NCI-H748 treated with DMSO at 0.1 percent for 48 hours (cell line): ENCODE measurements at regions not wholly inside any gene's neighbourhood (a gene's known extent, or its start where the extent isn't known, plus 50 kb on each side); places are given as distances from the start of the nearest gene placed in this dataset.
A peak's percentile ranks its signal among the peaks of the same experiment; 100 is the strongest.

Source experiments
- DNase-seq: peaks from one replicate; lab custom pipeline; 2025; lab: John Stamatoyannopoulos, UW

DNA sequence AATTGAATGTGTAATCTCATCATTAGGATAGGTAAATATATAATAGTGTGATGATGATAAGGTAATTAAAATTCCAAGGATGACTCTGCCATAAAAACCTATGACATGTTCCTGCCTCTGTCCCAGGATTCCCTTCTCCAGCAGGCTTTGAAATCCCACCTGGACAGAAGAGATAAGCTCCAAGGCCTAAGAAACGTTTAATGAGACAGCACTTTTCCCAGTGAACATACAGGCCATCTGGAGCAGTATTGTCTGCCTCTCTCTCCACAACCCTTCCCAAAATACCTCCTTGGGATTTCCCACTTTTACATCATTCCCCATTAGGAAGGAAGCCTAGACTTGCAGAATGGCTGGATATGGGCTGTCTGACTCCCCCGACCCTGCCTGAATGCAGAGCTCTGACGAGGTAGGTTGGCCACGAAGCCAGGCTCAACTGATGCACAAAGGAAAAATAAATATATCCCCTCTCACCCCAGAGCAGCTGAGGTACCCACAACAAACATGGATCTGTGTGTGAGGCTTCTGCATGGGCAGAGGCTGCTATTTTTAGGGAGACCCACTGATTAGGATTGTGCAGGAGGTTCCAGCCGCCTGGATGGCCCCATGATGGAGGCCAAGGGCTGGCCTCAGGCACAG, 71.0 kb downstream of the TMPRSS5 start:
- no peak for DNase-seq

DNA sequence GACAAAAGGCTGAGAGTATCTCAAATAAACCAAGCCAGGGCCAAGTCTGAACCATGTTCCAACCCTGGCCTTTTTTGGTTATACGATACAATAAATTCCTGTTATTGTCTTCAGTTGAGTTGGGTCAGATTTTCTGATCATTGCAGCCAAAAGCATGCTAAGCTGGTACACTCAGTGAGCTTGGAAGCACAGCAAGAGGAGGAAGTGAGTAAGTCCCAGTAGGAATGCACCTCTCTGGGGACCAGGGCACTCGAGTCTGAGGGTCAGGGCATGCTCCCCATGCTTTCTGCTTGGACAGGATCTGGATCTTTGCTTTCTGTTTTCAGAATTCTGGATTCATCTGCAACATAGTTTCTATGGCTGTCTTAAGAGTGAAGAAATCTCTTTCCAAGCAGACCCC, 73.1 kb downstream of the TMPRSS5 start:
- DNase-seq = no peak

DNA sequence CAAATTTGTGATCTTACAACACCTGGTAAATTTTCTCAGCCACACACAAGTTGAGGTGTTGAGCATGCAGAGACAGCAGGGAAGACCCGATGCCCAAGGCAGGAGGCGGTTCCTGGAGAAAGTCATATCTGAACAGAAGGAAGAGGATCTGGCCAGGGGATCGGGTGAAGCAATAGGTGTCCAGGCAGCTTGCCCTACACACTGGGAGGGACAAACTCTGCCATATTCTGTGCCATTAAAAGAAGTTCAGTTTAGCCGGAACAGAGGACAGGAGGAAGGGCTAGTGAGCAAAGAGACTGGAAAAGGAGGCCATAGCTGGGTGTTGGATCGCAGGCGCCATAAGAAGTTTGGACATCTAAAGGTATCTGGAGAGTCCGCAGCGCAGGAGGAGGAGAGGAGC, 76.5 kb downstream of the TMPRSS5 start:
- DNase-seq = no peak

DNA sequence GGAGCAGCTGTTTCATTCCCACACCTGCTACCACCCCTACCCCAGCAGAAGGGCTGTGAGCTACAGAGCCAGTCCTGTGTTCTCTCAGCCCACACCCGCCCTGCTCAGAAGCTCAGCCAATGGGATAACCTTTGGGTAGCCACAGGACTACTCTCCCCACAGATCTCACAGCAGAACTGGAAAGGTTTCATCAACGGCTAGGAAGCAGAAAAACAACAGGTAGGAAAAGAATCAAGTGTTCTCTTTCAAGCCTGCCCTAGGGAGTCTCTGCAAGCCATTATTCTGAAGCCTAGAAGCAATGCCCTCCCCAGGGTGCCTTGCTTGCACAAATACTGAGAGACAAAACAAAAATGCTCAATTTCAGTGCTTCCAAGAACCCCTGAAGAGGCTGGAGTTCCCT, 77.2 kb downstream of the TMPRSS5 start:
- peak; percentile 62 for DNase-seq

DNA sequence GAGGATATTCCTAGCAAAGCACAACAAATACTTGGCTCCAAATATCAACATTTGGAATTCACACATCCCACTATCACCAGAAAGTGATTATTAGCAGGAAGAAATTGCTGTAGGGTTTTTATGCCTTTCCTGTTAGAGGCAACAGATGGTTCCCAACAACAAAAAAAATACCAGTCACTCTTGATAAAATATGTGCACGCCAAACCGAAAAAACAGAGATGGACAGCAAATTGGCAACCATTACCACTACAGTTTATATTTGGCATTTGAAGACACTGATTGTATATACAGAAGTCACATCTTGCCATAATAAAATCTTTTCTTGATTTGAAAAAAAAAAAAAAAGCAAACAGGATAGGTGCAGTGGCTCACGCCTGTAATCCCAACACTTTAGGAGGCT, 78.2 kb downstream of the TMPRSS5 start:
- no peak for DNase-seq

DNA sequence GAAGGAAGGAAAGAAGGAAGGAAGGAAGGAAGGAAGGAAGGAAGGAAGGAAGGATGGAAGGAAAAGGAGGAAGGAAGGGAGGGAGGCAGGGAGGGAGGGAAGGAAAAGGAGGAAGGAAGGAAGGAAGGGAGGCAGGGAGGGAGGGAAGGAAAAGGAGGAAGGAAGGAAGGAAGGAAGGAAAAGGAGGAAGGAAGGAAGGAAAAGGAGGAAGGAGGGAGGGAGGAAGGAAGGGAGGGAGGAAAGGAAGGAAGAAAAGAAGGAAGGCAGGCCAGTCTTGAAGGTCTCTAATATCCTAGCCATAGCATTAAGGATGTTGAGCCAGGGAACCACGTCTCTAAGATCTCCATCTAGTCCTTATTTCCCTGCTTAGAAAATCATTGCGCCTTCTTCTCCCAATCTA, 78.8 kb downstream of the TMPRSS5 start:
- no peak for DNase-seq

DNA sequence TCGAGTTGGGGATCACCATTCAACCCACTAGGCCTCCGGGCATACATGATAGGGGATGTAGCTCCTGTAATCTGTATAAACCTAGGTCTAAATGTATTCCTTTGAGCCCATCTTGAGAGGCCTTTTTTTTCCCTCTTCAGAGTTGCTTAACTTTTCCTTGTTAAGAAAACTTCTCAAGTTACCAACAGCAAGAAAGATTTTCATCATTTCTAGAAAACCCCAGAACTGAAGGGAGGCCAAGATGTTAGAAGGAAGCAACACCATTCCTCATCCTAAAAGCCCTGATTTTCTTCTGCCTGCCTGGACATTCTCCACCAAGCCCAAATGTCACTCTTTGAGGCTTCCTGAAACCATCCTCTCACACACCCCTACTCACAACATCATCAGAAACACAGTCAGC, 79.4 kb downstream of the TMPRSS5 start:
- DNase-seq = no peak

DNA sequence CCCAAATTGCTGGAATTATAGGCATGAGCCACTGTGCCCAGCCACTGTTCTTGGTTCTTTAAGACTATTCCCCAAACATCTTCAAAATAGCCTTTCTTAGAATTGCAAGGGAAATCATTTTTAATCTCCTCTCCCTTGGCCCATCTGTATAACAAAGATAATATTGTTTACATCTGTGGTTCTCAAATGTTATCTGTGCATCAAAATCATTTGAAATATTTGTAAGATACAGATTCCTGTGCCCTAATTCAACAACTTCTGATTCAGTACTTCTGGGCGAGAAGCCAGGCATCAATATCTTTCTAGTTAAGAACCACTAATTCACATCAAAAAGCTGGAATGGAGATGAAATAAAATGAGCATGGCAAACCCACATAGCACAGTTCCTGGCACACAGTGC, 83.0 kb downstream of the TMPRSS5 start:
- DNase-seq = no peak

DNA sequence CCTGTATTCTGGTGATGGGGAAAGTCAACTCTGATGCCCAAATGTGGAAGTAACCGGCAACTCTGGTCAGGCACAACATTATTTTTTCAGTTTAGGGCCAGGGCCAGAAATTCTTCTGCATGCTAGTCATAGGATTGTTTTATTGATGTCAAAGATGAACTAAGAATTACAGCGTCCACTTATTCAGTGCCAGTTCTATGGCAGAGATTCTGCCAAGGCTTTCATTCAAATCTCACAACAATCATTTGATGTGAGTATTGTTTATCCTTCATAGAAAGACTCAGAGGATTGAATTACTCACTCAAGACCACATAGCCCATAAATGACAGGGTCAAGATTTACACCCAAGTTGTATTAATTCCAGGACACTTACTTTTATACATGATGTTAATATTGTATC, 87.7 kb downstream of the TMPRSS5 start:
- DNase-seq = no peak

DNA sequence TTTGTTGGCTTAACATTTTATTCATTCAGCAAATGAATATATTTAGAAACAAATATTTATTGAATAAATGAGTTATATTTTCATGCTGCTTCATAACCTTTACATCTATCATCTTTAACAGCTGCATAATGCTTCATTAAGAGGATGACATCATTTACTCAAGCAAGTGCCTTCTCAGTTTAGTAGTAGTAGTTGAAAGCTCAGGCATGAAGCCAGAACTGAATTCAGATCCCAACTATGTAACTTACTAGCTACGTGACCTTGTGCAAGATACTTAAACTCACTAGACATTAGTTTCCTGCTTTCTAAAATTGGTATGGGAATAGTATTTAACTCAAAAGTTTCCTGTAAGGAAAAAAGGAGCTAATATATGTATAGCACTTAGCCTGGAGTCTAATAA, 90.3 kb downstream of the TMPRSS5 start:
- DNase-seq = no peak

DNA sequence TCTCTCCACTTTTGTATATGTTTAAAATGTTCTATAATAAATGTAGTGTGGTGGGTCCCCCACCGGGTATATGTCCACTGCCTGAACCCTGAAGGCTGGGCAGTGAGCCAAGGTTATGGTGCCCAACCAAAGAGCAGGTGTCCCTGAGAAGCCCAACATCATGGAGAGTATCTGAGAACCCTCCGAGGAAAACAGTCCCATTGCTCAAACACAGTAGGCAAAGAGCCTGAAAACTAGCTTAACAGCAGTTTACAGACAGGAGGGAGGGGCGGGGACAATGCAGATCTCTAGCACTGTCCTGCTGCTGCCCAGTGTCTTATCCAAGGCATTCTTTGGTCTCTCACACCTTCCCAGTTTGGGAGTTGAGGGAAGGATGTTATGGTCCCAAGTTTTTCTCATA, 91.0 kb downstream of the TMPRSS5 start:
- DNase-seq = peak; percentile 52

DNA sequence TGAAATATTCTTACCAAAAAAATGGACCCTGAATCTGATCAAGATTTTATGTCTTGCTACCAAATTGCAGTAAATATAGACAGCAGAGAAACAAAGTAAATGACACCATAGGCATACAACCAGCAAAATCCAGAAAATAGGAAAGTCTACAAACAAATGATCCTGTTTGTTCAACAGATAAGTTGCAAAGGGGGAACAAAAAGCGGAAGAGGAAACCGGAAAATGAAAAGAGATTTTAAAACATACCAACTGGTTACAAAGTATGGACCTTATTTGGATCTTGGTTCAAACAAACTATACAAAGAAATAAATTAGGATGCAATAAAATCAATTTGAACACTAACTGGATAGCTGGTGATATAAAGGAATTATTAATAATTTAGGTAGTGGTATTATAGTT, 92.0 kb downstream of the TMPRSS5 start:
- no peak for DNase-seq

DNA sequence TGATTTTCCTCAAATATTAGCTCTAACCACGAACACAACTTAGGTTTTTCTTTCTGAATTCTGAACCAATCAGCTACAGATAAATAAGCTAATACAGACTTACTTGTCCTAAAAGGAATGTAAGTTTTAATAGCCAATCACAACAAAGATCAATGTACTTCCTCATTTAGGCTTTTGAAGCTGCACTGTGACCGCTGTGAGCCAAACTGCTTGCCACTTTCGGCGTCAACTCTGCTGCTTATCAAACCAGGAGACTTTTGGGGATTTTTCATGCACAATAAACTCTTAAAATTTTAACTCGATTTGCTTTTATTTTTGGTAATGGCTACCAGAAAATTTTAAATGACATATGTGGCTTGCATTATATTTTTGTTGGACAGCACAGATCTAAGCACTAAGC, 92.5 kb downstream of the TMPRSS5 start:
- no peak for DNase-seq

DNA sequence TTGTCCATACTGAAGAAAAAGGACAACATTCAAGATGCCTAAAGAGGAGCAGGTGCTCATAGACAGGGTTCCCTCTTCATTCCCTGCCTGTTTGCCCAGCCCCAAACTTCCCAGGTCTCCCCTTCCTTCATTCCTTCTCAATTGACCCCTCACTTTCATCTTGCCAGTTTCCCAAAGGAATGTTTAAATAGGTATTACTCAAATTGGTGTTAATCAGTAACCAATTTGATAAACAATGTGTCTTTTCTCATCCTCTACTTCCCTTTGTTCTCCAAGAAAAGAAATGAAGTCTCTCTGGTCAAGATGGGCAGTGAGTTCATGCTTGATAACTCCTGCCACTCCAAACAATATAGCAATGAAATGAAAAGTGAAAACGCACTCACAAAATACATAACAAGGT, 101.9 kb downstream of the TMPRSS5 start:
- DNase-seq = no peak

DNA sequence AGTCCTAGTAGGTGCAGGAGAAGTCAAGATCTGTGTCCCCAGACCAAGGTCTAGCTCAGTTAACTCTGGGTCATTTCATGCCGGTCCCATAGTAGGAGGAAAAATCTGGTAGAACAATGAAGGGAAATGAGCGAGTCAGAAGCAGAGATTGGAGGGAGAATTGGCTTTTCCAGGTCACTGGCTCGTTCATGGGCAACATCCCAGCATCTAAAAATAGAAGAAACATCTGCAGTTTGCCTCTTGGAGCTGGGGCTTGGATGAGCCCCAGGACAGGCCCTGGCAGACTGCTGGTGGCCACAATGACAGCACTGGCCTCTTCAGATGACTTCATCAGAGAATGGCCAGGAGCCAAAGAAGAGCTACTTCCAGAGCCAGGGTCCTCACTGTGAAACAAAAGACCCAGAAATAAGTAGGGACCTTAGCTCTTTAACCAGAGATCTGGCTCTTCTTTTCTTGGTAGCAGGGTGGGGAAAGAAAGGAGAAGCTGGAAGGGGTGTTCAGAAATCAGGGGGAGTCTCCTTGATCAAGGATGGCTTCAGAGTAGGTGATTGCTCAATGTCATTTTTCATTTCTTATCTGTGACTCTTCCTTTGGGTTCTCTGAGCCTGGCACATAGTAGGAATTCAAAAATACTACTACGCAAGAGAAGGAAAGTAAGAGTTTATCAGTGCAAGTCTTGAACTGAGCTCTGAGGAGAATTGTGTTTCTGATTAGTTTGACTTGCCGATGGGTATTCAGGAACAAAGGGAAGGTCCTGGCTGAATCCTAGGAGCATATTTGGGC, 102.6 kb downstream of the TMPRSS5 start:
- DNase-seq = no peak

DNA sequence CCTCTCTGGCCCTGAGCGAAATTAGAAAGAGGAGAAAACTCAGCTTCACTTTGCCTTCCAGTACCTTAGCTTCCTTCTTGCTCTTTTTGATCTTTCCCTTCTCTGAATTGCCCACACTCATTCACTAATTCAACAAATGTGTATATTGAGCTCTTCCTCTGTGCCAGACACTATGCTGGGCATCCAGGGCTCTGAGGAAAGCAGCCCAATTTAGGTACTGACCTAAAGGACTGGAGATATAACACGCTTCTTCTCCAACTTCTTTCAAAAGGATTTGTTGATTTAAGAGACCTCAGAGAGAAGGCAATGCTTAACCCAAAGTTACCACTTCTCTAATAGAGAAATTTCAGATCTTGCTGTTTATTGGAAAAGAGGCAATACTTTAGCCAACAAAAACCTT, 103.6 kb downstream of the TMPRSS5 start:
- DNase-seq = no peak

DNA sequence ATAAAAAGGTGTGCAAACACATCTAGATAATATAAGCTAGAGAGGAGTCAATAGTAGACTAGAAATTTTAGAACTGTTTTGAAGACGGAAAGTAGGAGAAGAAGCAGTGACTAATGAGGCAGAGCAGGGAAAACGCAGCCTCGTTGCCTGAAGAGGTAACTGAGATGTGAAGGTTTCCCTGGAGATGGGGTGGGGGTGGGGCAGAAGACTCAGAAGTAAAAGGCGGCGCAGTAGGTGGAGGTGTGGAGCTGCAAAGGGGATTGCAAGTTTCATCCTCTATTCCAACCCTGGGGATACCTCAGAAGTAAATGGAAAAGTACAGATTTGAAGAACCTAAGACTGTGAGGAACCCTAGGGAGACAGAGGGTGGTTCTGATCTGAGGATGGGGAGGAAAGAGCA, 109.5 kb downstream of the TMPRSS5 start:
- DNase-seq = no peak

DNA sequence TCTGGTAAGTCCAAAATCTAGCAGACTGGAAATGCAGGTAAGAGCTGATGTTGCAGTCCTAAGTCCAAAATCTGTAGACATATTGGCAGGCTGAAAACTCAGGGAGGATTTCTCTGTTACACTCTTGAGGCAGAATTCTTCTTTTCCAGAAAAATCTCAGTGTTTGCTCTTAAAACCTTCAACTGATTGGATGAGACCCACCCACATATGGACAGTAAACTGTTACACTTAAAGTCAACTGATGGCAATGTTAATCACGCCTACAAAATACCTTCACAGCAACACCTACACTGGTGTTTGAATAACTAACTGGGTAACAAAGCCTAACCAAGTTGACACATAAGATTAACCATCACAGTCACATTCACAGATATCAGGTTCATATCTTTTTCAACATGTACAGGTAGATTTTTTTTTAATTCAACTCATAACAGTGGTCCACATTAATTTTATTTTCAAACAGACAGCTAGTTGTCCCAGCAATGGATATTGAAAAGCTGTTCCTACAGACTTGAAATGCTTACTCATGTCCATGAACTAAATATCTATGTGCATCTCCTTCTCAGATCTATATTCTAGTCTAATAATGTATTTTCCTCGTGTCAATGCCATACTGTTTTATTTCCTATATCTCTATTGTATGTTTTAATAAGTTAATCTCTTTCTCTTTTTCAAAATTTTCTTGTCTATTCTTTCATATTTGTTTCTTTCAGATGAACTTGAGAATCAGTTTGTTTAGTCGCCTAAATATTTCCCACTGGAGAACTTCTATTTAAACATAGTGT, 110.1 kb downstream of the TMPRSS5 start:
- no peak for DNase-seq

DNA sequence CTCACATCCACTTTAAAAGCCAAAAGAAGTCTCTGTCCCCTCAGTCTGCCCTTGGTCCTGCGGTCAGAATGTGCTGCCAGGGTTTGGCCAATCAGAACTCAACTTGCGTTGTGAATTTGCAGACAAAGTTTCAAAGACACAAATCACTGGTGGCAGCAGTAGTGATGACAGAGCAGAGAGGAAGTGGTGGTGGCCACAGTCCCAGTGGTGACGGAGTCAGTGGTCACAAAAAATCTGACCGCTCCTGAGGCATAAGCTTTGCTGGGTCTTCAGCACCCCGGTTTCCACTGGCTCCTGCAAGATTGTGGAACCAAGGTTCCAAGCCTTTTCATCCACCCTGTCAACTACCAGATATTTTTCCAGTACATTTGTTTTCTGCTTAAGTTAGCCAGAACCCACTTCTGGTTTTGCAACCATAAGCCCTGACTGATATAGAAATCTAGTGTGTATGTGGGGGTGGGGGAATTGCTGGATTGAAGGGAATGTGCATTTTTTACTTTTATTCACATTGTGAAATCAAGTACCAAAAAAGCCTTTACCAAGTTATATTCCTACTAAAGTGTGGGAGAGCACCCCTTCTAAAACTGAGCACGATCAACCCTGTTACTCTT, 112.3 kb downstream of the TMPRSS5 start:
- no peak for DNase-seq

DNA sequence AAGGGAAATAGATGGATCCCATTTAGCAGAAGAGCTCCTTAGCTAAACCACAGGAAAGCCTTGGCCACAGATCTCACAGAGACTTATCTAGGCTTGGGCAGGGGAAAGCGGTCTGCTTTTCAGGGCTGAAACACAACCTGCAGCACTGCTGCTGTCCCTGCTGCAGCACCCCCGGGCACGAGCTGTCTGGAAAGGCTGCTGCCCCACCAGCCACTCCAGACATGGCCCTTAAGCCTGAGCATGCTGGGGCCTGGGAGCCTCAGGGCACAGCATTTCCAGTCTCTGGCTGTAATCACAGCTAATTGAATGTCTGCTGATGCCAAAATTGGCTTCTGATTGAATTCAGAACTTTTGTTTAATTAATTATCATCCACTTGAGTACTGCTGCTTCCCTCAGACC, 115.0 kb downstream of the TMPRSS5 start:
- no peak for DNase-seq

DNA sequence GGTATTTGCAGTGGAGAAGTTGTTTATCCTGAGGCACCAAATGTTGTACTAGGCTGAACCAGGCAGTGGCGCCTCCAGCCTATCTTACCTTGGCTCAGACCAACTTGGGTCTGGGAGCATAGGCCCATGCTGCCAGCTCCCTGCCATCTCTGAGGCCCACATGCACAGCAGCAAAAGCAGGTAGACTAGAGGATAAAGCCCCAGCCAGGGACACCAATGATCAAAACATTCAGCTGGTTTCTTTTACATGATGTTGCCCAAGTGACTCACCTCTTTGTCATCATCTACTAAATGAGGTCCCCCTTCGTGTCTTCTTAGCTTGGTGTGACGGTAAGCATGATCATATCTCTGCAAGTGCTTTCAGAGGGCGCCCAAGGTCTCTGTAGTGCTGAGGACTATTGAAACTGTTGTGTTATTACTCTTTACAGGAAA, 112.1 kb upstream of the DRD2 start:
- no peak for DNase-seq

DNA sequence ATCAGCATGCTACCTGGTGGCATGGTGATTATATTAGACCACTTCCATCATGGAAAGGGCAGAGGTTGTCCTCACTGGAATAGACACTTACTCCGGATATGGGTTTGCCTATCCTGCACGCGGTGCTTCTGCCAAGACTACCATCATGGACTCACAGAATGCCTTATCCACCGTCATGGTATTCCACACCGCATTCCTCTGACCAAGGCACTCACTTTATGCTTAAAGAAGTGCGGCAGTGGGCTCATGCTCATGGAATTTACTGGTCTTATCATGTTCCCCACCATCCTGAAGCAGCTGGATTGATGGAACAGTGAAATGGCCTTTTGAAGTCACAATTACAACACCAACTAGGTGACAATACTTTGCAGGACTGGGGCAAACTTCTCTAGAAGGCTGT, 109.2 kb upstream of the DRD2 start:
- DNase-seq = no peak

DNA sequence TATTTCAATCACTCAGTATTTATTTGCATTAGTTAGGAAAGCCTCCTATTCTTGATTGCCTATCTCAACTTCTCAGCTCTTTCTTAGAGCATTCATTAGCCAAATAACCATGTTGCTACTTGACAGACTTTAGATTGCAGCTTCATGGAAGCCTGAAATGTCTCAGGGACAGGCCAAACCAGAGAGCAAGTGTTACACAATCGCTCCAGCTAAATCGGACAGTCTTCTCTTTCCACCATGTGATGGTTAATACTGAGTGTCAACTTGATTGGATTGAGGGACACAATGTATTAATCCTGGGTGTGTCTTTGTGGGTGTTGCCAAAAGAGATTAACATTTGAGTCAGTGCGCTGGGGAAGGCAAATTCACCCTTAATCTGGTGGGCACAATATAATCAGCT, 106.5 kb upstream of the DRD2 start:
- no peak for DNase-seq
